Bronchial epithelial cell (primary cell): ENCODE measurements at regions not wholly inside any gene's neighbourhood (a gene's known extent, or its start where the extent isn't known, plus 50 kb on each side); places are given as distances from the start of the nearest gene placed in this dataset.

Experiments used
- DNase-seq: peaks from one replicate; pipeline ENCODE4 v3.0.0-alpha.2; 2010; ENCODE audit warnings: low read depth
- FAIRE-seq: peaks from 2 replicates; lab custom pipeline; 2011; peaks lifted over from hg19 to GRCh38; lab: Jason Lieb, UNC
- H3K27me3 ChIP-seq: 2 replicates; pipeline ENCODE4 v1.5.1; 2011; ENCODE audit warnings: low read length; ENCODE audit not compliant: control insufficient read depth, insufficient read depth
- H3K36me3 ChIP-seq: 2 replicates; pipeline ENCODE4 v1.5.1; 2011; ENCODE audit warnings: low read length; ENCODE audit not compliant: control insufficient read depth, insufficient read depth
- H3K4me3 ChIP-seq: 2 replicates; pipeline ENCODE4 v1.5.1; 2011; ENCODE audit warnings: mild to moderate bottlenecking, low read depth, low read length, control low read depth
- CTCF ChIP-seq: IDR thresholded peaks from 2 replicates; pipeline ENCODE4 v1.5.1; 2011; ENCODE audit warnings: mild to moderate bottlenecking, moderate library complexity, low read length, control low read depth, inconsistent platforms; ENCODE audit not compliant: insufficient read depth, severe bottlenecking

- no peak overlapping the region for H3K4me3 ChIP-seq
- DNase-seq (no peak), FAIRE-seq (no peak)
- no peaks in the 10 kb centered on the region for H3K36me3 ChIP-seq
- H3K27me3 ChIP-seq = no peaks in the 10 kb centered on the region
- TF ChIP-seq CTCF = no peak
Measured at GRCh38 chr14:98689951-98690350, 582.0 kb downstream of the BCL11B start.

GRCh38 chr14:98692832-98693231 is 579.2 kb downstream of the BCL11B start:
- Histone ChIP-seq H3K4me3 (no peak overlapping the region), H3K36me3 (no peaks in the 10 kb centered on the region), H3K27me3 (no peaks in the 10 kb centered on the region)
- DNase-seq (peak; percentile 56), FAIRE-seq (no peak)
- TF ChIP-seq CTCF = no peak

- Histone ChIP-seq H3K36me3 (no peaks in the 10 kb centered on the region), H3K27me3 (no peaks in the 10 kb centered on the region), H3K4me3 (no peak overlapping the region)
- DNase-seq (peak; percentile 53), FAIRE-seq (no peak)
- TF ChIP-seq CTCF = no peak
Measured at GRCh38 chr14:98694541-98694940, 577.5 kb downstream of the BCL11B start.

GRCh38 chr14:98695809-98696208 is 576.2 kb downstream of the BCL11B start:
- no peaks in the 10 kb centered on the region for H3K36me3 ChIP-seq
- FAIRE-seq (no peak), DNase-seq (no peak)
- no peak for TF ChIP-seq CTCF
- H3K27me3 ChIP-seq = no peaks in the 10 kb centered on the region
- no peak overlapping the region for H3K4me3 ChIP-seq

- no peak for FAIRE-seq
- Histone ChIP-seq H3K27me3 (no peaks in the 10 kb centered on the region), H3K4me3 (no peak overlapping the region), H3K36me3 (no peaks in the 10 kb centered on the region)
- TF ChIP-seq CTCF = no peak
- DNase-seq = no peak
Measured at GRCh38 chr14:98698341-98698740, 573.7 kb downstream of the BCL11B start.

GRCh38 chr14:98700748-98701147 is 571.2 kb downstream of the BCL11B start:
- Histone ChIP-seq H3K27me3 (no peaks in the 10 kb centered on the region), H3K36me3 (no peaks in the 10 kb centered on the region), H3K4me3 (no peak overlapping the region)
- FAIRE-seq (no peak), DNase-seq (peak; percentile 7)
- no peak for TF ChIP-seq CTCF
